ENCODE measurements at regions not wholly inside any gene's neighbourhood (a gene's known extent, or its start where the extent isn't known, plus 50 kb on each side); places are given as distances from the start of the nearest gene placed in this dataset.
A peak's percentile ranks its signal among the peaks of the same experiment; 100 is the strongest.

GRCh38 chr5:158056130-158056825 lies 197.3 kb upstream of the CLINT1 start:
- Histone ChIP-seq H3K79me2 (ENCODE audit: control insufficient read depth, insufficient read depth, low read length) (no peaks in the 10 kb centered on the region), H3K27ac (ENCODE audit: control insufficient read depth, insufficient read depth, low read length) (peak overlapping the region; percentile 67), H2AFZ (ENCODE audit: control insufficient read depth, low read length) (no peak overlapping the region), H3K27me3 (ENCODE audit: control insufficient read depth, extremely low read depth, insufficient read depth, low read length) (no peaks in the 10 kb centered on the region), H3K4me2 (ENCODE audit: control insufficient read depth, extremely low read depth, insufficient read depth, low read depth, low read length) (peak overlapping the region; percentile 57), H3K4me3 (ENCODE audit: control insufficient read depth in 2 of 3, extremely low read depth in 1 of 3, insufficient read depth in 2 of 3, low read depth in 1 of 3, low read length in 3 of 3) (no peak overlapping the region), H4K20me1 (ENCODE audit: control insufficient read depth, extremely low read depth, insufficient read depth, low read length) (no peaks in the 10 kb centered on the region), H3K9me3 (ENCODE audit: control insufficient read depth, low read depth, low read length) (no peaks in the 10 kb centered on the region), H3K4me1 (ENCODE audit: control insufficient read depth, extremely low read depth, insufficient read depth, low read length) (peaks cover 61% of the 10 kb centered on the region), H3K36me3 (ENCODE audit: control insufficient read depth in 2 of 2, extremely low read depth in 1 of 2, insufficient read depth in 2 of 2, low read length in 2 of 2) (no peaks in the 10 kb centered on the region), H3K9me1 (ENCODE audit: control insufficient read depth, extremely low read depth, insufficient read depth, low read length) (no peaks in the 10 kb centered on the region), H3K9ac (ENCODE audit: control insufficient read depth, extremely low read depth, insufficient read depth, low read length) (no peak overlapping the region)
- TF ChIP-seq, protein P1, sequence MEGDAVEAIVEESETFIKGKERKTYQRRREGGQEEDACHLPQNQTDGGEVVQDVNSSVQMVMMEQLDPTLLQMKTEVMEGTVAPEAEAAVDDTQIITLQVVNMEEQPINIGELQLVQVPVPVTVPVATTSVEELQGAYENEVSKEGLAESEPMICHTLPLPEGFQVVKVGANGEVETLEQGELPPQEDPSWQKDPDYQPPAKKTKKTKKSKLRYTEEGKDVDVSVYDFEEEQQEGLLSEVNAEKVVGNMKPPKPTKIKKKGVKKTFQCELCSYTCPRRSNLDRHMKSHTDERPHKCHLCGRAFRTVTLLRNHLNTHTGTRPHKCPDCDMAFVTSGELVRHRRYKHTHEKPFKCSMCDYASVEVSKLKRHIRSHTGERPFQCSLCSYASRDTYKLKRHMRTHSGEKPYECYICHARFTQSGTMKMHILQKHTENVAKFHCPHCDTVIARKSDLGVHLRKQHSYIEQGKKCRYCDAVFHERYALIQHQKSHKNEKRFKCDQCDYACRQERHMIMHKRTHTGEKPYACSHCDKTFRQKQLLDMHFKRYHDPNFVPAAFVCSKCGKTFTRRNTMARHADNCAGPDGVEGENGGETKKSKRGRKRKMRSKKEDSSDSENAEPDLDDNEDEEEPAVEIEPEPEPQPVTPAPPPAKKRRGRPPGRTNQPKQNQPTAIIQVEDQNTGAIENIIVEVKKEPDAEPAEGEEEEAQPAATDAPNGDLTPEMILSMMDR (optimal IDR thresholded peaks at IDR 0.05 in 1 of 3, IDR thresholded peaks at IDR 0.05 in 1 of 3, conservative IDR thresholded peaks at IDR 0.05 in 1 of 3; ENCODE audit: extremely low read depth in 1 of 3, insufficient read depth in 2 of 3, low read length in 3 of 3) = no peak
- TF ChIP-seq EZH2 (IDR thresholded peaks at IDR 0.05; ENCODE audit: low read length) = no peak
- dilution Hi-C loops (cut with MboI; ENCODE audit: extremely low pct_ligation_motif_present, low sequenced_read_pairs) = no loop called here
- peak; percentile 17 for DNase-seq (ENCODE audit: low read depth, low spot score)
- peak; percentile 53 for FAIRE-seq

GRCh38 chr5:158055111-158055501 lies 196.2 kb upstream of the CLINT1 start:
- no peaks in the 10 kb centered on the region for H3K9me1 ChIP-seq (ENCODE audit: control insufficient read depth, extremely low read depth, insufficient read depth, low read length)
- peak overlapping the region; percentile 60 for H3K4me2 ChIP-seq (ENCODE audit: control insufficient read depth, extremely low read depth, insufficient read depth, low read depth, low read length)
- no peaks in the 10 kb centered on the region for H4K20me1 ChIP-seq (ENCODE audit: control insufficient read depth, extremely low read depth, insufficient read depth, low read length)
- H3K9ac ChIP-seq (ENCODE audit: control insufficient read depth, extremely low read depth, insufficient read depth, low read length) = no peak overlapping the region
- DNase-seq (ENCODE audit: low read depth, low spot score) (no peak), FAIRE-seq (no peak)
- H3K27me3 ChIP-seq (ENCODE audit: control insufficient read depth, extremely low read depth, insufficient read depth, low read length) = no peaks in the 10 kb centered on the region
- peaks cover 61% of the 10 kb centered on the region for H3K4me1 ChIP-seq (ENCODE audit: control insufficient read depth, extremely low read depth, insufficient read depth, low read length)
- no peak overlapping the region for H2AFZ ChIP-seq (ENCODE audit: control insufficient read depth, low read length)
- no peaks in the 10 kb centered on the region for H3K9me3 ChIP-seq (ENCODE audit: control insufficient read depth, low read depth, low read length)
- no peaks in the 10 kb centered on the region for H3K79me2 ChIP-seq (ENCODE audit: control insufficient read depth, insufficient read depth, low read length)
- H3K4me3 ChIP-seq (ENCODE audit: control insufficient read depth in 2 of 3, extremely low read depth in 1 of 3, insufficient read depth in 2 of 3, low read depth in 1 of 3, low read length in 3 of 3) = no peak overlapping the region
- H3K36me3 ChIP-seq (ENCODE audit: control insufficient read depth in 2 of 2, extremely low read depth in 1 of 2, insufficient read depth in 2 of 2, low read length in 2 of 2) = no peaks in the 10 kb centered on the region
- TF ChIP-seq EZH2 (IDR thresholded peaks at IDR 0.05; ENCODE audit: low read length) = no peak
- TF ChIP-seq, protein P1 (optimal IDR thresholded peaks at IDR 0.05 in 1 of 3, IDR thresholded peaks at IDR 0.05 in 1 of 3, conservative IDR thresholded peaks at IDR 0.05 in 1 of 3; ENCODE audit: extremely low read depth in 1 of 3, insufficient read depth in 2 of 3, low read length in 3 of 3) = no peak
- H3K27ac ChIP-seq (ENCODE audit: control insufficient read depth, insufficient read depth, low read length) = peak overlapping the region; percentile 52
- dilution Hi-C loops (cut with MboI; ENCODE audit: extremely low pct_ligation_motif_present, low sequenced_read_pairs) = no loop called here

Measured in keratinocyte (primary cell).